ENCODE measurements at regions not wholly inside any gene's neighbourhood (a gene's known extent, or its start where the extent isn't known, plus 50 kb on each side); places are given as distances from the start of the nearest gene placed in this dataset.

DNA sequence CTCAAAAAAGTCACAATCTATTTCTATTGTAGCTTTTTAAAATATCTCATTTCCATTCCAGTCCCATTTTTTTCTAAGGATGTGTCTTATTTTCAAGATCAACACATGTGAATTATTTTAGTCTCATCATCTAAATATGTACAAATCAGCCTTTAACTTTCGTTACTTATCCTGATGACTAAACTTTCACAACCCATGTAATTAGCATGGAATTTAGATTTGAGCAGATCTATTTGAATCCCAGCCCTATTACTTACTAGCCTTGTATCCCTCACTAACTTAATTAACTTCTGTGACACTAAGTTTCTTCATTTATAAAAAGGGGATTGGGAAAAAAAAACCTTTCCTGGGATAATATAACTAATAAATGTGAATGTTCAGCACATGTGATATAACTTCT, 81.1 kb downstream of the UFM1 start (continued):
- no peak for TF ChIP-seq EGR1 (IDR thresholded peaks at IDR 0.05; ENCODE audit: low read depth)

DNA sequence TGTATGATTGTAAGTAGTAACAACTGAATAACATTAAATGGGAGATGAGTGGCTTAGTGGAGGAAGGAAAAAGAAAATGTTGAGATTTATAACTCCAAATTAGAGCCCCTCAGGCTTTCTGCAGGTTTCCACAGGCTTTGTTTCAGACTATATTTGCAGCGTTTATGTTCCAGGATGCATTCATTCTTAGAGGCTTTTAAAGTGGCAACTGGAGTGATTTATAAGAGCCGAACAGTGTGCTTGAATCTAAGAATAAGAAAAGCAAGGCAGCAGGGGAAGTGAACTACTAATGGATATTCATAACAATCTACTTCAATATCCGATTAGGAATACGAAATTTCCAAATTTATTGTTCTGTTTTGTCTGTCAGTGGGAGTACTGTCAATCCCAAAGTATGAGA, 91.0 kb downstream of the UFM1 start:
- no peak overlapping the region for H3K4me2 ChIP-seq (ENCODE audit: low read length)
- no peak overlapping the region for H2AFZ ChIP-seq (ENCODE audit: low read depth, low read length, poor library complexity, severe bottlenecking)
- BruUV-seq (replicated peaks): no TSS peak
- H3K36me3 ChIP-seq (ENCODE audit: control insufficient read depth in 1 of 2, insufficient read depth in 2 of 2, low read length in 2 of 2): no peaks in the 10 kb centered on the region
- no peak overlapping the region for H3K27ac ChIP-seq (ENCODE audit: low read depth, low read length)
- H3K9me3 ChIP-seq (ENCODE audit: control insufficient read depth in 1 of 2, insufficient read depth in 1 of 2, low read depth in 1 of 2, low read length in 2 of 2): peaks cover 0 to 7% of the 10 kb centered on the region in 2 experiments; a peak in 1 of 4 replicates
- H3K9ac ChIP-seq (ENCODE audit: low read length): no peak overlapping the region
- DNase-seq (ENCODE audit: low read depth, low spot score) (no peak), ATAC-seq (no peak)
- CTCF ChIA-PET: no interaction called here
- POLR2A ChIA-PET: no interaction called here
- RAD21 ChIA-PET (ENCODE audit: low non-redundant PET in 1 of 2, low total read pairs in 2 of 2, uncharacterized antibody in 2 of 2, unreplicated experiment in 2 of 2): no interaction called here
- no peak overlapping the region for H3K4me3 ChIP-seq (replicated peaks in 1 of 2; ENCODE audit: low read depth in 1 of 2, low read length in 2 of 2)
- H3K79me2 ChIP-seq (ENCODE audit: insufficient read depth, low read length): no peaks in the 10 kb centered on the region
- no peaks in the 10 kb centered on the region for H3K4me1 ChIP-seq (ENCODE audit: control insufficient read depth in 1 of 2, insufficient read depth in 2 of 2, low read length in 2 of 2)
- TF ChIP-seq SRF (IDR thresholded peaks at IDR 0.05; ENCODE audit: low read depth) (no peak), CEBPB (IDR thresholded peaks at IDR 0.05; ENCODE audit: low read depth) (no peak), EZH2 (IDR thresholded peaks at IDR 0.05) (no peak), SP1 (IDR thresholded peaks at IDR 0.05; ENCODE audit: low read depth) (no peak), ELF1 (IDR thresholded peaks at IDR 0.05; ENCODE audit: borderline replicate concordance, low read depth) (no peak), CBX3 (IDR thresholded peaks at IDR 0.05; ENCODE audit: low read depth) (no peak), SIN3A (IDR thresholded peaks at IDR 0.05; ENCODE audit: low read depth) (no peak), EZH2phosphoT487 (IDR thresholded peaks at IDR 0.05; ENCODE audit: borderline replicate concordance) (no peak), RAD21 (IDR thresholded peaks at IDR 0.05; ENCODE audit: low read depth) (no peak), TCF7L2 (IDR thresholded peaks at IDR 0.05; ENCODE audit: borderline replicate concordance, extremely low read depth, insufficient read depth, insufficient read length) (no peak), JUND (IDR thresholded peaks at IDR 0.05) (no peak), EGR1 (IDR thresholded peaks at IDR 0.05; ENCODE audit: low read depth) (no peak), ZFX (IDR thresholded peaks at IDR 0.05) (no peak)
- TF ChIP-seq, protein P1, sequence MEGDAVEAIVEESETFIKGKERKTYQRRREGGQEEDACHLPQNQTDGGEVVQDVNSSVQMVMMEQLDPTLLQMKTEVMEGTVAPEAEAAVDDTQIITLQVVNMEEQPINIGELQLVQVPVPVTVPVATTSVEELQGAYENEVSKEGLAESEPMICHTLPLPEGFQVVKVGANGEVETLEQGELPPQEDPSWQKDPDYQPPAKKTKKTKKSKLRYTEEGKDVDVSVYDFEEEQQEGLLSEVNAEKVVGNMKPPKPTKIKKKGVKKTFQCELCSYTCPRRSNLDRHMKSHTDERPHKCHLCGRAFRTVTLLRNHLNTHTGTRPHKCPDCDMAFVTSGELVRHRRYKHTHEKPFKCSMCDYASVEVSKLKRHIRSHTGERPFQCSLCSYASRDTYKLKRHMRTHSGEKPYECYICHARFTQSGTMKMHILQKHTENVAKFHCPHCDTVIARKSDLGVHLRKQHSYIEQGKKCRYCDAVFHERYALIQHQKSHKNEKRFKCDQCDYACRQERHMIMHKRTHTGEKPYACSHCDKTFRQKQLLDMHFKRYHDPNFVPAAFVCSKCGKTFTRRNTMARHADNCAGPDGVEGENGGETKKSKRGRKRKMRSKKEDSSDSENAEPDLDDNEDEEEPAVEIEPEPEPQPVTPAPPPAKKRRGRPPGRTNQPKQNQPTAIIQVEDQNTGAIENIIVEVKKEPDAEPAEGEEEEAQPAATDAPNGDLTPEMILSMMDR (IDR thresholded peaks at IDR 0.05 in 2 of 3, conservative IDR thresholded peaks at IDR 0.05 in 1 of 3; ENCODE audit: borderline replicate concordance in 1 of 3, insufficient read depth in 1 of 3, low read depth in 2 of 3, low read length in 2 of 3): no peak
- TF ChIP-seq, protein P2, sequence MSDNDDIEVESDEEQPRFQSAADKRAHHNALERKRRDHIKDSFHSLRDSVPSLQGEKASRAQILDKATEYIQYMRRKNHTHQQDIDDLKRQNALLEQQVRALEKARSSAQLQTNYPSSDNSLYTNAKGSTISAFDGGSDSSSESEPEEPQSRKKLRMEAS (IDR thresholded peaks at IDR 0.05): no peak
- TF ChIP-seq, protein P3, sequence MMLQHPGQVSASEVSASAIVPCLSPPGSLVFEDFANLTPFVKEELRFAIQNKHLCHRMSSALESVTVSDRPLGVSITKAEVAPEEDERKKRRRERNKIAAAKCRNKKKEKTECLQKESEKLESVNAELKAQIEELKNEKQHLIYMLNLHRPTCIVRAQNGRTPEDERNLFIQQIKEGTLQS (IDR thresholded peaks at IDR 0.05): no peak
- no peaks in the 10 kb centered on the region for H4K20me1 ChIP-seq (ENCODE audit: insufficient read depth)
- intact Hi-C loops (cut with micrococcal nuclease): no loop called here
- no peaks in the 10 kb centered on the region for H3K27me3 ChIP-seq (ENCODE audit: insufficient read depth, low read length)
- H3K9me2 ChIP-seq (ENCODE audit: insufficient read depth): no peaks in the 10 kb centered on the region

Measured in HCT116 (cell line).